Uterus (tissue), 3 donors: ENCODE measurements at regions not wholly inside any gene's neighbourhood (a gene's known extent, or its start where the extent isn't known, plus 50 kb on each side); places are given as distances from the start of the nearest gene placed in this dataset.
A peak's percentile ranks its signal among the peaks of the same experiment; 100 is the strongest.

ENCODE experiments used
- DNase-seq, 2 donors: peaks; one replicate each; pipeline ENCODE4 v3.0.0-alpha.2; 2019 to 2020
- H3K27ac ChIP-seq, 2 donors: fragments of 200-600 bp; sonication (generic); 1 replicate in 1 of 2; 2 replicates in 1 of 2; pipeline ENCODE4 v1.5.1; 2016 to 2018
- H3K27me3 ChIP-seq, 2 donors: fragments of 200-600 bp; sonication (generic); one replicate each; pipeline ENCODE4 v1.5.1; 2018 to 2019; ENCODE audit warnings: control low read depth in 1 of 2
- H3K36me3 ChIP-seq, 2 donors: fragments of 200-600 bp; sonication (generic); one replicate each; pipeline ENCODE4 v1.5.1; 2019; ENCODE audit warnings: control low read depth in 1 of 2
- H3K4me1 ChIP-seq, 2 donors: fragments of 200-600 bp; sonication (generic); one replicate each; pipeline ENCODE4 v1.5.1; 2018 to 2019; ENCODE audit warnings: control low read depth in 1 of 2
- H3K4me3 ChIP-seq, 2 donors: fragments of 200-600 bp; sonication (generic); 1 replicate in 1 of 2; 2 replicates in 1 of 2; pipeline ENCODE4 v1.5.1; 2018 to 2019; ENCODE audit warnings: mild to moderate bottlenecking in 1 of 2
- H3K9me3 ChIP-seq, 2 donors: fragments of 200-600 bp; sonication (generic); one replicate each; pipeline ENCODE4 v1.5.1; 2019; ENCODE audit warnings: control low read depth in 1 of 2
- CTCF ChIP-seq, 4 experiments: fragments of 200-600 bp in 2 of 4; fragments of 450-650 bp in 2 of 4; sonication (generic) in 2 of 4; IDR thresholded peaks; one replicate each; pipeline ENCODE4 v1.5.1; 2016 to 2019; ENCODE audit warnings: antibody characterized with exemption in 4 of 4, mild to moderate bottlenecking in 2 of 4, moderate library complexity in 1 of 4
- POLR2A ChIP-seq, 2 donors: fragments of 450-650 bp; IDR thresholded peaks; one replicate each; pipeline ENCODE4 v1.6.1; 2016; ENCODE audit warnings: antibody characterized with exemption in 2 of 2, mild to moderate bottlenecking in 1 of 2, moderate library complexity in 1 of 2
- intact Hi-C: fragments of 100-400 bp; cut with DNase I; formaldehyde crosslinking; loops from one replicate; pipeline ENCODE4 v1.15.1; 2023; ENCODE audit warnings: low total_unique reads
- donor health status: DM: yes; HTN: yes; CAD: no.

GRCh38 chr14:101194373-101195308 lies 291.1 kb upstream of the RTL1 start:
- Histone ChIP-seq H3K27ac (no peak overlapping the region), H3K4me1 (no peaks in the 10 kb centered on the region), H3K36me3 (no peaks in the 10 kb centered on the region), H3K9me3 (no peaks in the 10 kb centered on the region), H3K4me3 (no peak overlapping the region), H3K27me3 (no peaks in the 10 kb centered on the region)
- peak in 1 of 2 donors; percentile 9 for DNase-seq
- intact Hi-C loops = no loop called here
- TF ChIP-seq POLR2A (IDR thresholded peaks at IDR 0.05) = no peak
- no peak for TF ChIP-seq CTCF (IDR thresholded peaks at IDR 0.05)

- Histone ChIP-seq H3K4me3 (no peak overlapping the region), H3K4me1 (no peaks in the 10 kb centered on the region), H3K9me3 (no peaks in the 10 kb centered on the region), H3K27ac (peak overlapping the region in 1 of 2 donors; percentile 33), H3K27me3 (no peaks in the 10 kb centered on the region), H3K36me3 (no peaks in the 10 kb centered on the region)
- intact Hi-C loops = no loop called here
- peak in 1 of 2 donors; percentile 11 for DNase-seq
- TF ChIP-seq CTCF (IDR thresholded peaks at IDR 0.05) = no peak
- no peak for TF ChIP-seq POLR2A (IDR thresholded peaks at IDR 0.05)
These were observed 291.9 kb upstream of the RTL1 start for GRCh38 chr14:101195309-101195901.

- TF ChIP-seq CTCF (IDR thresholded peaks at IDR 0.05) (no peak), POLR2A (IDR thresholded peaks at IDR 0.05) (no peak)
- no peaks in the 10 kb centered on the region for H3K27me3 ChIP-seq
- H3K27ac ChIP-seq = peak overlapping the region in 1 of 2 donors; percentile 33
- peak in 1 of 2 donors; percentile 10 for DNase-seq
- no peaks in the 10 kb centered on the region for H3K9me3 ChIP-seq
- intact Hi-C loops = no loop called here
- no peak overlapping the region for H3K4me3 ChIP-seq
- H3K4me1 ChIP-seq = no peaks in the 10 kb centered on the region
- no peaks in the 10 kb centered on the region for H3K36me3 ChIP-seq
These were observed 292.7 kb upstream of the RTL1 start for GRCh38 chr14:101196051-101196712.

GRCh38 chr14:101196795-101197590 lies 293.5 kb upstream of the RTL1 start:
- Histone ChIP-seq H3K4me3 (no peak overlapping the region), H3K4me1 (no peaks in the 10 kb centered on the region), H3K27me3 (no peaks in the 10 kb centered on the region), H3K27ac (no peak overlapping the region), H3K9me3 (no peaks in the 10 kb centered on the region), H3K36me3 (no peaks in the 10 kb centered on the region)
- peak; percentile 70 to 71 for DNase-seq
- TF ChIP-seq POLR2A (IDR thresholded peaks at IDR 0.05) (no peak), CTCF (IDR thresholded peaks at IDR 0.05) (no peak)
- intact Hi-C loops = no loop called here
